Skeletal muscle satellite cell (primary cell): ENCODE measurements at regions not wholly inside any gene's neighbourhood (a gene's known extent, or its start where the extent isn't known, plus 50 kb on each side); places are given as distances from the start of the nearest gene placed in this dataset.

ENCODE experiments used
- H3K27me3 ChIP-seq: 2 replicates; pipeline ENCODE4 v1.7.0; 2013; ENCODE audit warnings: low read length; ENCODE audit not compliant: control insufficient read depth, insufficient read depth
- H3K36me3 ChIP-seq: 2 replicates; pipeline ENCODE4 v1.7.0; 2013; ENCODE audit warnings: mild to moderate bottlenecking, control low read depth, low read length; ENCODE audit not compliant: insufficient read depth
- H3K4me1 ChIP-seq: 2 replicates; pipeline ENCODE4 v1.7.0; 2013; ENCODE audit warnings: low read length; ENCODE audit not compliant: control insufficient read depth, insufficient read depth
- H3K4me2 ChIP-seq: 2 replicates; pipeline ENCODE4 v1.7.0; 2013; ENCODE audit warnings: mild to moderate bottlenecking, low read length
- H3K4me3 ChIP-seq: 2 replicates; pipeline ENCODE4 v1.7.0; 2013; ENCODE audit warnings: low read length
- H3K9ac ChIP-seq: 2 replicates; pipeline ENCODE4 v1.7.0; 2013; ENCODE audit warnings: mild to moderate bottlenecking, low read depth, low read length, moderate library complexity
- H3K9me3 ChIP-seq: replicated peaks from 2 replicates; pipeline ENCODE4 v1.7.0; 2013; ENCODE audit warnings: mild to moderate bottlenecking, control low read depth, low read length

DNA sequence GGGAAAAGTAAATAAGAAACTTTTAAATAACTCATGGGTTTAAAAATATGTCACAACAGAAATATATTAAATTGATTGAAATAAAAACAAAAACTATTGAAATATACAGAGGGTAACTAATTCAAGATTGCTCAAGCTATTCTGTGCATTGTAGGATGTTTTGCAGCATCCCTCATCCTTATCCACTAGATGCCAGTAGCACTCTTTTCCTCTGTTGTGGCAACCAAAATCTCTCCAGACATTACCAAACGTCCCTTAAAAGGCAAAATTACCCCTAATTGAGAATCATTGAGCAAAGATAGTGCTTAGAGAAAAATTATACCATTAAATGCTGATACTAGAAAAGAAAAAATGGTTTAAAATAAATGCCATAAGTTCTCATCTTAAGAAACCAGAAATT lies 682.6 kb downstream of the RWDD3 start:
- H3K9me3 ChIP-seq = no peaks in the 10 kb centered on the region

GRCh38 chr1:95924684-95925083 lies 690.7 kb downstream of the RWDD3 start:
- H3K9me3 ChIP-seq = no peaks in the 10 kb centered on the region
- no peak overlapping the region for H3K9ac ChIP-seq
- no peaks in the 10 kb centered on the region for H3K27me3 ChIP-seq
- no peaks in the 10 kb centered on the region for H3K4me1 ChIP-seq
- H3K4me3 ChIP-seq = no peak overlapping the region
- H3K36me3 ChIP-seq = no peaks in the 10 kb centered on the region
- H3K4me2 ChIP-seq = no peak overlapping the region

More for the DNA sequence above, 682.6 kb downstream of the RWDD3 start:
- Histone ChIP-seq H3K36me3 (no peaks in the 10 kb centered on the region), H3K4me2 (no peak overlapping the region), H3K9ac (no peak overlapping the region), H3K4me3 (no peak overlapping the region), H3K27me3 (no peaks in the 10 kb centered on the region), H3K4me1 (no peaks in the 10 kb centered on the region)

DNA sequence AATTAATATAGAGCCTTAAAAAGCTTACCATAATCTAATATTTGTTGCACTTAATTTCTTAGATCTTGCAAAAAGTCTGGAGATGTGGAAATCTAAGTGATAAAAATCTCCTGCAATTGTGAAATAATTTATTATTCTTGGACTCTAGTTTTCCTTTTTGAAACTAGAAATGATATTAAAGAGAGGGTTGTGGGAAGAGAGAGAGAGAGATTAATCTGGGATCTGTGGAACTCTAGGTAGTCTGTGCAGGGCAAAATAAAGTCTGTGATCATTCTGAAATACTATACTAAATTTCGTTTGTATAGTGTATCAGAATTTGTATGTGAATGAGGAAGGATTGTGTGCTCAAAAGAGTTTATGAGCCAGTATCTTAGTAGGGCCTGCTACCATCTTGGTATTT lies 692.3 kb downstream of the RWDD3 start:
- Histone ChIP-seq H3K36me3 (no peaks in the 10 kb centered on the region), H3K4me3 (no peak overlapping the region), H3K9ac (no peak overlapping the region), H3K4me1 (no peaks in the 10 kb centered on the region), H3K9me3 (no peaks in the 10 kb centered on the region), H3K27me3 (no peaks in the 10 kb centered on the region), H3K4me2 (no peak overlapping the region)

DNA sequence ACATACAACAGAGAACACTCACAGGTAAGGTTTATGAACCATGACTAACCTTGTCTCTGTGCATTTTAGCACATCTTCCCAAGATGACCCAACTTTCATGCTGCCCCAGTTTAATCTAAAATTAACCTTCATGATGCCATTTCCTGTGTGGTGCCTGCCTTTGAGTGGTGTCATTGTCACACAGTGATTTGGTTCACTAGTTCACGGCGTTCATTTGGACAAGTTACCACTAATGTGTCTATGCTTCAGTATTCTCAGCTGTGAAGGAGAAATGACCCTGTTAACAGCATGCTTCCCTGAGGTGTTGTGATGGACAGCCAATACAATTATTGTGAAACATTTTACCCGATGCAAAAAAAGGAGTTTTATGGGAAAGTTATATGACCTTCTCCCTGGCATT lies 693.1 kb downstream of the RWDD3 start:
- Histone ChIP-seq H3K9ac (no peak overlapping the region), H3K4me3 (no peak overlapping the region)

GRCh38 chr1:95935719-95936118 lies 701.7 kb downstream of the RWDD3 start:
- H3K4me1 ChIP-seq = no peaks in the 10 kb centered on the region
- H3K36me3 ChIP-seq = no peaks in the 10 kb centered on the region
- H3K4me3 ChIP-seq = no peak overlapping the region
- no peak overlapping the region for H3K9ac ChIP-seq
- no peaks in the 10 kb centered on the region for H3K27me3 ChIP-seq
- no peaks in the 10 kb centered on the region for H3K9me3 ChIP-seq
- H3K4me2 ChIP-seq = no peak overlapping the region

More for the DNA sequence above, 693.1 kb downstream of the RWDD3 start:
- Histone ChIP-seq H3K4me1 (no peaks in the 10 kb centered on the region), H3K9me3 (no peaks in the 10 kb centered on the region), H3K4me2 (no peak overlapping the region), H3K27me3 (no peaks in the 10 kb centered on the region), H3K36me3 (no peaks in the 10 kb centered on the region)

DNA sequence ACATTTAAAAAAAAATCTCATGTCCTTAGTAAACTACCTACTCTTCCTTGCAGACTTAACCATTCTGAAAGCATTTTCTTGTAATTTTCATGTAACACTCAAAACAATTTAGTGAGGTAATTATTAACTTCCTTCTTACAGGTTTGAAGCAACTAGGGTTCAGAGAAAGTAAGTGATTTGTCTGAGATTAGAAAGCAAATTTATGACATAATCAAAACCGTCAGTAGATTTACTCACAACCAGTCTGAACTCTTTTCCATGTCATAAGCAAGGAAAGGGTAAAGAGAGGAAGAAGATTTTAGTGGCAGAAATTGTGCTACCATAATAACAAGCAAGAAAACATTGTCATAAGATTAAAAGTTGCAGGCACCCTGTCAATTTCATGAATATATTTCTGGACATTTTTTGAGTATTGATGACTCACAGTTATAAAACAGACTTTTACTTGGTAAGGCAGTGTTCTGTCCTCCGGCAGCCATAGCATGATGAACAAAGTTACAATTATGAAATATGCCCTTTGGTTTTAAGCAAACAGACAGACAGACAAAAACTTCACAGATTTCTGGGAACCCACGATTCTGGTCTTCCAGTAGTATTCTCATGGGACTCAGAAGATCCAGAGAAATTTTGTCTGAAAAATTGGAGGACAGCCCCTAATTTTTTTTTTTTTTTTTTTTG lies 707.2 kb downstream of the RWDD3 start:
- H3K9me3 ChIP-seq = no peaks in the 10 kb centered on the region
- H3K27me3 ChIP-seq = no peaks in the 10 kb centered on the region
- H3K9ac ChIP-seq = no peak overlapping the region
- no peaks in the 10 kb centered on the region for H3K4me1 ChIP-seq
- H3K4me3 ChIP-seq = no peak overlapping the region
- no peak overlapping the region for H3K4me2 ChIP-seq
- H3K36me3 ChIP-seq = no peaks in the 10 kb centered on the region

DNA sequence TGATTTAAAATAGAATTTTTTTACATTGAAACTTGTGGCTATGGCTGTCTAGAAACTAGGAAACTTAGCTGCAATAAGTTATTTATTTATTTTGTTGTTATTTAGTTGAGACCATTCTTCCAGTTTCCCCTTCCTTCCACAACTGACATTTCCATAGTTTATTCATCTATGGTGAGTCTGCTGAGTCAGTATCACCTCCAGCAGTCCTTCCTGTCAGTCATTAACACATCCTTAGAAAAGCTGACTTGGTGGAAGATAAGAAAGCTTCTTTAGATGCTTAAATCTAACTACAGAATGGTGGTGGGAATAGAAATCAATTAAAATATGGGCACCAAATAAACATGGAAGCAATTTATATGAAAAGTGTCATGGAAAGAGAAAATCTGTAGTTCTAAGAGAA lies 714.0 kb downstream of the RWDD3 start:
- Histone ChIP-seq H3K4me1 (no peaks in the 10 kb centered on the region), H3K9me3 (no peaks in the 10 kb centered on the region), H3K9ac (no peak overlapping the region), H3K27me3 (no peaks in the 10 kb centered on the region), H3K4me3 (no peak overlapping the region), H3K4me2 (no peak overlapping the region), H3K36me3 (no peaks in the 10 kb centered on the region)

DNA sequence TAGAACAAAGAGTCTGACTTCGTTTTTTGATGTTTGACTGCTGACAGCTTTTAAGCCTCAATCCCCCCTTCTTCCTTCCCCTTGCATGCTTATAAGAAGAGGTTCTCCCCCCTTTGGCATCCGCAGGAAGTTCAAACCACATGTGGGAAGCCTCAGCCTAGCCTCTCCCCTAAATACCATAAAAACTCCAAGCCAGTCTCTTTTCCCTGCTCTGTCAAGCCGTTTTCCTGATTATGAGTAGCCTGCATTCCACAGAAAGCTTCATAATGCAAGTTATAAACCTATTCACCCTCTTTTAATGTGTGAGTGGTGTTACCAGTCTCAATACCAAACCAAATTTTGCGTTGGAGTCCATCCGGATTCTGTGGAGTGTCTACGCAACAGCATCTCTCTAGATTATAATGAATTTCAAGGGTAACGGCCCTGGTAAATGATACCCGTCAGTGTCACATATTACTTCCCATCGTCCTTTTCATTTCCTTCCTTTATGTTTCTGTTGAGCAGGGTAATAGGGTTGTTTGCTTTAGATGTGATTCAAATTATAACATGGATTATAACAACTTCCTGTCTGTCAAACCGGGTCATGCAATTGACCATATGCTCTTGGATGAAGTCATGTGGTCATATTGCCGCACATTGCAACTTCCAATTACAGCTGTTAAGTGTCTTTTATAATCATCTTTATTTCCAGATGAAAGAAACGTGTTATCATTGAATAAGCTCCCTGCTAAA lies 717.5 kb downstream of the RWDD3 start:
- no peaks in the 10 kb centered on the region for H3K27me3 ChIP-seq
- H3K4me1 ChIP-seq = no peaks in the 10 kb centered on the region
- no peak overlapping the region for H3K9ac ChIP-seq
- H3K4me3 ChIP-seq = no peak overlapping the region
- H3K4me2 ChIP-seq = no peak overlapping the region
- H3K36me3 ChIP-seq = no peaks in the 10 kb centered on the region
- no peaks in the 10 kb centered on the region for H3K9me3 ChIP-seq

DNA sequence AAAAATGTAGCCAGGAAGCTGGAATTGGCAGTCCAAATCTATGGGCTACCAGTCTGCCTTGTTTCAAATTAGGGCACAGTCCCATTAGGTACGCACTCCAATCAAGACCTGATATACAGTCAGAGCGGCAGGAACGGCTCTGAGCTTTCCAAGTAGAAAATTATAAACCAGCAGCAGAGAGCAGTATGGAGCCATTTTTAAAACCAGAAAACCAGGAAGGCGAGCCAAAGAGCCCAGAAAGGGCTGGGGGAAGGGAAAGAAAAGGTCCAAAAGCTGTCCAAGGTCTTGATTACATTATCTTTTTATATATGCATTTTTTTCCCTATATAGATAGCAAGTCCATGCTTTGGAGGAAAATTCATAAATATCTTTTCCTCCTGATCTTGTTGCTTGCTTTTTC lies 719.0 kb downstream of the RWDD3 start:
- Histone ChIP-seq H3K36me3 (no peaks in the 10 kb centered on the region), H3K27me3 (no peaks in the 10 kb centered on the region), H3K9me3 (no peaks in the 10 kb centered on the region), H3K4me2 (no peak overlapping the region), H3K4me3 (no peak overlapping the region), H3K9ac (no peak overlapping the region), H3K4me1 (no peaks in the 10 kb centered on the region)

DNA sequence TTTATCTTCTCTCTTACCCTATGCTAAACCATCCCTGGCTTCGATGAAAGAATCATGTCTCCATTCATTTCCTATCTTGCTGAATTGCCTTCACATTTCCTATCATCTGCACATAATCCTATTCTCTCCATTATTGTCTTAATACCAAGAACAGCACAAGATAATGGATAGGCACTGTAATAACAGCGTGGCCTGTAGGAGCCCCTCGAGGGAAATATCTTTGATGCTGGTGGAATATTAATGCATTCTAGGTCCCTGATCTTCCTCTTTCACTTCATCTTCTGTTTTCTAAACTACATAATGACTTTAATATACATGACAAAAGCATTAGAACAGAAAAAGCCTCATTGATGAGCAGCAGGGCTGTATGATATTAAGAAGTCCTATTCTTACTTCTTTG lies 720.6 kb downstream of the RWDD3 start:
- H3K9ac ChIP-seq = no peak overlapping the region
- H3K9me3 ChIP-seq = no peaks in the 10 kb centered on the region
- no peaks in the 10 kb centered on the region for H3K27me3 ChIP-seq
- H3K36me3 ChIP-seq = no peaks in the 10 kb centered on the region
- no peak overlapping the region for H3K4me2 ChIP-seq
- H3K4me3 ChIP-seq = no peak overlapping the region
- no peaks in the 10 kb centered on the region for H3K4me1 ChIP-seq

GRCh38 chr1:95956215-95956614 lies 722.2 kb downstream of the RWDD3 start:
- Histone ChIP-seq H3K4me3 (no peak overlapping the region), H3K4me2 (no peak overlapping the region), H3K4me1 (no peaks in the 10 kb centered on the region), H3K9ac (no peak overlapping the region), H3K27me3 (no peaks in the 10 kb centered on the region), H3K9me3 (no peaks in the 10 kb centered on the region), H3K36me3 (no peaks in the 10 kb centered on the region)

GRCh38 chr1:95957748-95958147 lies 723.7 kb downstream of the RWDD3 start:
- H3K4me1 ChIP-seq = no peaks in the 10 kb centered on the region
- no peak overlapping the region for H3K9ac ChIP-seq
- no peak overlapping the region for H3K4me3 ChIP-seq
- H3K27me3 ChIP-seq = no peaks in the 10 kb centered on the region
- no peaks in the 10 kb centered on the region for H3K9me3 ChIP-seq
- H3K4me2 ChIP-seq = no peak overlapping the region
- H3K36me3 ChIP-seq = no peaks in the 10 kb centered on the region
